AG08396 (cell line): ENCODE measurements at regions not wholly inside any gene's neighbourhood (a gene's known extent, or its start where the extent isn't known, plus 50 kb on each side); places are given as distances from the start of the nearest gene placed in this dataset.

Experiments used
- DNase-seq: peaks from one replicate; pipeline ENCODE4 v3.0.0; 2012; ENCODE audit warnings: low spot score, mixed read lengths

- no peak for DNase-seq
Observed at GRCh38 chr15:69627548-69628158, 175.0 kb downstream of the RPLP1 start.

GRCh38 chr15:69628256-69629093 lies 175.9 kb downstream of the RPLP1 start:
- no peak for DNase-seq

- DNase-seq, result no peak
Observed at GRCh38 chr15:69629631-69630161, 177.1 kb downstream of the RPLP1 start.

GRCh38 chr15:69631005-69631404 lies 178.4 kb downstream of the RPLP1 start:
- DNase-seq, result no peak

- DNase-seq, result no peak
Observed at GRCh38 chr15:69631978-69632377, 179.4 kb downstream of the RPLP1 start.

- no peak for DNase-seq
Observed at GRCh38 chr15:69634860-69635259, 182.2 kb downstream of the RPLP1 start.

GRCh38 chr15:69636169-69636915 lies 183.7 kb downstream of the RPLP1 start:
- no peak for DNase-seq

- DNase-seq, result no peak
Observed at GRCh38 chr15:69637818-69638217, 185.2 kb downstream of the RPLP1 start.

- no peak for DNase-seq
Observed at GRCh38 chr15:69643476-69643875, 190.9 kb downstream of the RPLP1 start.

- no peak for DNase-seq
Observed at GRCh38 chr15:69643971-69644370, 191.4 kb downstream of the RPLP1 start.

- DNase-seq, result no peak
Observed at GRCh38 chr15:69644876-69645275, 192.3 kb downstream of the RPLP1 start.

GRCh38 chr15:69647142-69647513 lies 194.5 kb downstream of the RPLP1 start:
- DNase-seq, result no peak

GRCh38 chr15:69648212-69648611 lies 195.6 kb downstream of the RPLP1 start:
- DNase-seq, result no peak

GRCh38 chr15:69648775-69649735 lies 196.4 kb downstream of the RPLP1 start:
- no peak for DNase-seq

- no peak for DNase-seq
Observed at GRCh38 chr15:69652293-69652692, 199.7 kb downstream of the RPLP1 start.

GRCh38 chr15:69652751-69653305 lies 200.2 kb downstream of the RPLP1 start:
- no peak for DNase-seq

- no peak for DNase-seq
Observed at GRCh38 chr15:69653306-69653705, 200.7 kb downstream of the RPLP1 start.

- DNase-seq, result no peak
Observed at GRCh38 chr15:69653846-69654245, 201.2 kb downstream of the RPLP1 start.

GRCh38 chr15:69656271-69657030 lies 203.8 kb downstream of the RPLP1 start:
- no peak for DNase-seq

- DNase-seq, result no peak
Observed at GRCh38 chr15:69657626-69658025, 205.0 kb downstream of the RPLP1 start.
